ENCODE measurements at regions not wholly inside any gene's neighbourhood (a gene's known extent, or its start where the extent isn't known, plus 50 kb on each side); places are given as distances from the start of the nearest gene placed in this dataset.

GRCh38 chr2:134132490-134132857 lies 121.4 kb upstream of the MGAT5 start:
- Histone ChIP-seq H3K27ac (no peak overlapping the region), H3K27me3 (no peaks in the 10 kb centered on the region), H3K4me3 (no peak overlapping the region), H3K4me1 (peaks cover 17% of the 10 kb centered on the region), H3K36me3 (ENCODE audit: low read depth, missing control alignments) (no peaks in the 10 kb centered on the region), H3K9me3 (no peaks in the 10 kb centered on the region)
- intact Hi-C loops (cut with DNase I; ENCODE audit: low total_unique reads): no loop called here
- no peak for DNase-seq
- 57 to 60% methylated on average over 3 of the region's 3 CpGs for WGBS, 2 donors
- TF ChIP-seq, protein P1, sequence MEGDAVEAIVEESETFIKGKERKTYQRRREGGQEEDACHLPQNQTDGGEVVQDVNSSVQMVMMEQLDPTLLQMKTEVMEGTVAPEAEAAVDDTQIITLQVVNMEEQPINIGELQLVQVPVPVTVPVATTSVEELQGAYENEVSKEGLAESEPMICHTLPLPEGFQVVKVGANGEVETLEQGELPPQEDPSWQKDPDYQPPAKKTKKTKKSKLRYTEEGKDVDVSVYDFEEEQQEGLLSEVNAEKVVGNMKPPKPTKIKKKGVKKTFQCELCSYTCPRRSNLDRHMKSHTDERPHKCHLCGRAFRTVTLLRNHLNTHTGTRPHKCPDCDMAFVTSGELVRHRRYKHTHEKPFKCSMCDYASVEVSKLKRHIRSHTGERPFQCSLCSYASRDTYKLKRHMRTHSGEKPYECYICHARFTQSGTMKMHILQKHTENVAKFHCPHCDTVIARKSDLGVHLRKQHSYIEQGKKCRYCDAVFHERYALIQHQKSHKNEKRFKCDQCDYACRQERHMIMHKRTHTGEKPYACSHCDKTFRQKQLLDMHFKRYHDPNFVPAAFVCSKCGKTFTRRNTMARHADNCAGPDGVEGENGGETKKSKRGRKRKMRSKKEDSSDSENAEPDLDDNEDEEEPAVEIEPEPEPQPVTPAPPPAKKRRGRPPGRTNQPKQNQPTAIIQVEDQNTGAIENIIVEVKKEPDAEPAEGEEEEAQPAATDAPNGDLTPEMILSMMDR (IDR thresholded peaks at IDR 0.05): no peak

- no peaks in the 10 kb centered on the region for H3K27me3 ChIP-seq
- peaks cover 17% of the 10 kb centered on the region for H3K4me1 ChIP-seq
- no peaks in the 10 kb centered on the region for H3K9me3 ChIP-seq
- WGBS, 2 donors: 81 to 82% methylated on average over 6 of the region's 6 CpGs
- intact Hi-C loops (cut with DNase I; ENCODE audit: low total_unique reads): no loop called here
- DNase-seq: peak; percentile 84
- H3K4me3 ChIP-seq: no peak overlapping the region
- TF ChIP-seq, protein P1 (IDR thresholded peaks at IDR 0.05): no peak
- no peak for TF ChIP-seq POLR2A (IDR thresholded peaks at IDR 0.05)
- no peak overlapping the region for H3K27ac ChIP-seq
- H3K36me3 ChIP-seq (ENCODE audit: low read depth, missing control alignments): no peaks in the 10 kb centered on the region
Measured at GRCh38 chr2:134133622-134134312, 120.1 kb upstream of the MGAT5 start.

DNA sequence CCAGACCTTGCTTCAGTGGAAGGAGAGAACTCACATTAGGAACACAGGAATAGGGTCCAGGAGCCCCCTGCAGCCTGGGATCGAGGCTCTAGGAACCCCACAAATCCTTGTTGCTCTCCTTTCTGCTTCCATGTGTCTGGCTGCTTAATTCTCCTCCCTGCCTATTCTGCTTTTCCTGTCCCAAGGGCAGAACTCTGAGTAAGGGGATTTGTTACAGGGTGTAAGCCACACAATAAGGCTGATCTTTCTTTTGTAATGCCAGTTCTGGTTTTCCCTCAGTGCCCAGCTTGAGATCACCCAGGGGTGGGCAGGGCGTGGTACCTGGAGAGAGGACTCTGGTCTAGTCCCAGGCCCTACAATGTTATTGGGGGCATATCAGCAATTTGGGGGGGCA lies 119.6 kb upstream of the MGAT5 start:
- no peaks in the 10 kb centered on the region for H3K36me3 ChIP-seq (ENCODE audit: low read depth, missing control alignments)
- no peak overlapping the region for H3K4me3 ChIP-seq
- TF ChIP-seq POLR2A (IDR thresholded peaks at IDR 0.05): no peak
- TF ChIP-seq, protein P1 (IDR thresholded peaks at IDR 0.05): no peak
- no peak for DNase-seq
- no peak overlapping the region for H3K27ac ChIP-seq
- 85 to 86% methylated on average over 2 of the region's 2 CpGs for WGBS, 2 donors
- peaks cover 17% of the 10 kb centered on the region for H3K4me1 ChIP-seq
- intact Hi-C loops (cut with DNase I; ENCODE audit: low total_unique reads): no loop called here
- no peaks in the 10 kb centered on the region for H3K27me3 ChIP-seq
- no peaks in the 10 kb centered on the region for H3K9me3 ChIP-seq

DNA sequence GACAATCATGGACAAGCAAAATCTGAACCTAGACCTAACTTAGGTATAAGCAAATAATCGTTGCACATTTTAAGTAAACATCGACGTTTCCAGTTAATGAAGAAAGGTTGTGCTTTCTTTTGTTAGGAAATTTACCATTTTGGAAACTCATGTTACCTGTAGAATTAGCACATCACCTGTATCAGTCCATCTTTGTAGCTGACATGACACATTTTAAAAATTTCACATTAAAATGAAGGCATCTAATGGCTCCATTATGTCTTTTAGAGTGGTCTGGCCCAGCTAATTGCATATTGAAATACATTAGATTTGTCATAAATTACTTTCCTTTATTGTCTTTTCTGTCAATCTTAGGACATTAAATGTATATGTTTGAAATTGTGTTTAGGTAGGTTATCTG lies 119.0 kb upstream of the MGAT5 start:
- Histone ChIP-seq H3K27ac (no peak overlapping the region), H3K27me3 (no peaks in the 10 kb centered on the region), H3K4me1 (peaks cover 17% of the 10 kb centered on the region), H3K36me3 (ENCODE audit: low read depth, missing control alignments) (no peaks in the 10 kb centered on the region), H3K4me3 (no peak overlapping the region), H3K9me3 (no peaks in the 10 kb centered on the region)
- no peak for TF ChIP-seq POLR2A (IDR thresholded peaks at IDR 0.05)
- TF ChIP-seq, protein P1 (IDR thresholded peaks at IDR 0.05): no peak
- intact Hi-C loops (cut with DNase I; ENCODE audit: low total_unique reads): no loop called here
- WGBS, 2 donors: 96 to 97% methylated on average over 3 of the region's 3 CpGs
- DNase-seq: no peak

DNA sequence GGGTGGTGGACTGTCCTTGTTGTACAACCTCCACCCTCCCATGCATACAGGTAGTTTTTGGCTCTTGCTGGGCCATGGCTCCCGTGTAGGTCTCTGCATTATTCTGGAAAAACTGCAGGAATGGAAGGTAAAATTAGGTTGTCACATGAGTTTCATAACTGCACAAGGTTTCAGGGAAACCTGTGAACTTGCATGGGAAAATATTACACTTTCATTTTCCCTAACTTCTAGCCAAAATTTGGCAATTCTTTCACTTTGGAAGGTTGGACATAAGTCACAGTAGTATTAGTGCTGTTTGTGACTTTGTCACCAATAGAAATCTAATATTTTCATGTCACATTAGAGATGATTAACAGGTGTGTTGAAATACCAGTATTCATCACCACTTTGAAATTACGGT lies 118.1 kb upstream of the MGAT5 start:
- Histone ChIP-seq H3K4me3 (no peak overlapping the region), H3K36me3 (ENCODE audit: low read depth, missing control alignments) (no peaks in the 10 kb centered on the region), H3K27ac (no peak overlapping the region), H3K9me3 (no peaks in the 10 kb centered on the region), H3K27me3 (no peaks in the 10 kb centered on the region), H3K4me1 (peaks cover 17% of the 10 kb centered on the region)
- intact Hi-C loops (cut with DNase I; ENCODE audit: low total_unique reads): no loop called here
- no peak for TF ChIP-seq POLR2A (IDR thresholded peaks at IDR 0.05)
- TF ChIP-seq, protein P1 (IDR thresholded peaks at IDR 0.05): no peak
- no peak for DNase-seq
- WGBS, 2 donors: 57 to 96% methylated on average over 2 of the region's 2 CpGs
